A549 (cell line): ENCODE measurements at regions not wholly inside any gene's neighbourhood (a gene's known extent, or its start where the extent isn't known, plus 50 kb on each side); places are given as distances from the start of the nearest gene placed in this dataset.

Experiments
- CEBPB ChIP-seq, 2 experiments: fragments of >200 bp in 1 of 2; sonication (Bioruptor Twin) in 1 of 2; formaldehyde crosslinking in 1 of 2; IDR thresholded peaks; 2 replicates each; pipeline ENCODE4 v1.6.1; 2012 to 2016
- CHD2 ChIP-seq: fragments of 150-350 bp; IDR thresholded peaks from 2 replicates; pipeline ENCODE4 v1.6.1; 2014; ENCODE audit warnings: low read length; ENCODE audit not compliant: partially characterized antibody
- MAFK ChIP-seq: fragments of 450-650 bp; IDR thresholded peaks from 2 replicates; pipeline ENCODE4 v1.6.1; 2014; ENCODE audit not compliant: partially characterized antibody
- NFE2L2 ChIP-seq: fragments of 150-350 bp; conservative IDR thresholded peaks from 2 replicates; pipeline ENCODE4 v1.6.1; 2014; ENCODE audit warnings: low read length
- NR3C1 ChIP-seq: fragments of >200 bp; sonication (Bioruptor Twin); formaldehyde crosslinking; IDR thresholded peaks from 3 replicates; pipeline ENCODE4 v1.6.1; 2017
- POLR2A ChIP-seq: IDR thresholded peaks from 2 replicates; pipeline ENCODE4 v1.6.1; 2012; ENCODE audit warnings: mild to moderate bottlenecking, low read length
- RFX5 ChIP-seq: fragments of 450-650 bp; IDR thresholded peaks from 2 replicates; pipeline ENCODE4 v1.7.1; 2014; ENCODE audit warnings: antibody characterized with exemption, mild to moderate bottlenecking, moderate library complexity
- SMC3 ChIP-seq: fragments of >200 bp; sonication (Bioruptor Twin); formaldehyde crosslinking; IDR thresholded peaks from 3 replicates; pipeline ENCODE4 v1.6.1; 2018; ENCODE audit warnings: inconsistent platforms
- TP53 ChIP-seq: fragments of 250-450 bp; sonication (Bioruptor Pico); IDR thresholded peaks from 2 replicates; pipeline ENCODE4 v1.5.0; 2021; ENCODE audit warnings: mild to moderate bottlenecking, moderate library complexity
- ZC3H11A ChIP-seq: fragments of 450-650 bp; IDR thresholded peaks from 2 replicates; pipeline ENCODE4 v1.6.1; 2014; ENCODE audit warnings: antibody characterized with exemption, mild to moderate bottlenecking
- TF ChIP-seq, protein P1 (sequence below): fragments of >200 bp; sonication (Bioruptor Twin); formaldehyde crosslinking; IDR thresholded peaks from 3 replicates; pipeline ENCODE4 v1.5.1; 2016
- TF ChIP-seq, protein P2 (sequence below): fragments of 200-600 bp; sonication (generic); IDR thresholded peaks from 2 replicates; pipeline ENCODE4 v1.6.1; 2016; ENCODE audit warnings: antibody characterized with exemption, mild to moderate bottlenecking, moderate library complexity

DNA sequence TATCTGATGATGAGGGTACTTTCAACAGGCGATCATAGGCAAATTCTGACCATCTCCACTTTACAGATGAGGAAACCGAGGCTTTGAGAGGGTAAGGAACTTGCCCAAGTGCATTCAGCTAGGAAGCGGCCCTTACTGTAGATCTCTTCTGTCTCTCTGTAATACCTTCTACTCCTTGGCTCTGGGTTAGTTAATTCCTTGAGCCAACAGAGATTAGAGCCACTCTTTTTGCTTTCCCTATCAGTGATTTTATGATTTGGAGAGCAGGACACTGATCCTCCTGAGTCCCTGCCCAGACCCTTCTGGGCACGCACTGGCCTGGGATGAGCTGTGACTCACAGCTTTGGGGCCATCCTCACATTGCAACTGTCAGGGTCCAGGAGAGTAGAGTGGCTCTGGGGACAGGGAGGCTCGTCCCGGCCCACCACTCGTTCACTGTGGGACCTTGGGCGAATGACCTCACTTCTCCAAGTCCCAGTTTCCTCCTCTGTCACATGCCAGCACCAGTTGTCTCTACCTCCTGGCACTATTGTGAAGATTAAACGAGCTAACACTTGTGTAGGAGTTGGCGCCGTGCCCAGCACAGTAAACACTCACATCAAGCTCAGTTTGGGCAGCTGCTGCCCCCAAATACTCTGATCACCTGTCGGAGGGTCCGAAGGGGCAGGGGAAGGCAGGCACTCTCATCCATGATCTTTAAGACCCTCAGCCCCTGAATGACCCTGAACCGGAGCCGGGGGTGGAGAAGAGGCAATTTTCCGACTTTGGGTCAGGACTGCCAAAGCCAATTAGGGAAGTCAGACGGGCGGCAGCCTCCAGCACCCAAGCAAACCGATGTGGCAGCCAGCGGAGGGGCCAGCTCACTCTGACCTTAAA is 235.0 kb downstream of the MIAT start:
- TF ChIP-seq, protein P1, sequence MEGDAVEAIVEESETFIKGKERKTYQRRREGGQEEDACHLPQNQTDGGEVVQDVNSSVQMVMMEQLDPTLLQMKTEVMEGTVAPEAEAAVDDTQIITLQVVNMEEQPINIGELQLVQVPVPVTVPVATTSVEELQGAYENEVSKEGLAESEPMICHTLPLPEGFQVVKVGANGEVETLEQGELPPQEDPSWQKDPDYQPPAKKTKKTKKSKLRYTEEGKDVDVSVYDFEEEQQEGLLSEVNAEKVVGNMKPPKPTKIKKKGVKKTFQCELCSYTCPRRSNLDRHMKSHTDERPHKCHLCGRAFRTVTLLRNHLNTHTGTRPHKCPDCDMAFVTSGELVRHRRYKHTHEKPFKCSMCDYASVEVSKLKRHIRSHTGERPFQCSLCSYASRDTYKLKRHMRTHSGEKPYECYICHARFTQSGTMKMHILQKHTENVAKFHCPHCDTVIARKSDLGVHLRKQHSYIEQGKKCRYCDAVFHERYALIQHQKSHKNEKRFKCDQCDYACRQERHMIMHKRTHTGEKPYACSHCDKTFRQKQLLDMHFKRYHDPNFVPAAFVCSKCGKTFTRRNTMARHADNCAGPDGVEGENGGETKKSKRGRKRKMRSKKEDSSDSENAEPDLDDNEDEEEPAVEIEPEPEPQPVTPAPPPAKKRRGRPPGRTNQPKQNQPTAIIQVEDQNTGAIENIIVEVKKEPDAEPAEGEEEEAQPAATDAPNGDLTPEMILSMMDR = no peak
- TF ChIP-seq POLR2A (no peak), RFX5 (no peak), NFE2L2 (no peak), CEBPB (IDR thresholded peaks at IDR 0.05) (no peak), TP53 (CRISPR knock-in tag) (no peak), MAFK (no peak), SMC3 (no peak), CHD2 (no peak), ZC3H11A (no peak), NR3C1 (no peak)
- TF ChIP-seq, protein P2, sequence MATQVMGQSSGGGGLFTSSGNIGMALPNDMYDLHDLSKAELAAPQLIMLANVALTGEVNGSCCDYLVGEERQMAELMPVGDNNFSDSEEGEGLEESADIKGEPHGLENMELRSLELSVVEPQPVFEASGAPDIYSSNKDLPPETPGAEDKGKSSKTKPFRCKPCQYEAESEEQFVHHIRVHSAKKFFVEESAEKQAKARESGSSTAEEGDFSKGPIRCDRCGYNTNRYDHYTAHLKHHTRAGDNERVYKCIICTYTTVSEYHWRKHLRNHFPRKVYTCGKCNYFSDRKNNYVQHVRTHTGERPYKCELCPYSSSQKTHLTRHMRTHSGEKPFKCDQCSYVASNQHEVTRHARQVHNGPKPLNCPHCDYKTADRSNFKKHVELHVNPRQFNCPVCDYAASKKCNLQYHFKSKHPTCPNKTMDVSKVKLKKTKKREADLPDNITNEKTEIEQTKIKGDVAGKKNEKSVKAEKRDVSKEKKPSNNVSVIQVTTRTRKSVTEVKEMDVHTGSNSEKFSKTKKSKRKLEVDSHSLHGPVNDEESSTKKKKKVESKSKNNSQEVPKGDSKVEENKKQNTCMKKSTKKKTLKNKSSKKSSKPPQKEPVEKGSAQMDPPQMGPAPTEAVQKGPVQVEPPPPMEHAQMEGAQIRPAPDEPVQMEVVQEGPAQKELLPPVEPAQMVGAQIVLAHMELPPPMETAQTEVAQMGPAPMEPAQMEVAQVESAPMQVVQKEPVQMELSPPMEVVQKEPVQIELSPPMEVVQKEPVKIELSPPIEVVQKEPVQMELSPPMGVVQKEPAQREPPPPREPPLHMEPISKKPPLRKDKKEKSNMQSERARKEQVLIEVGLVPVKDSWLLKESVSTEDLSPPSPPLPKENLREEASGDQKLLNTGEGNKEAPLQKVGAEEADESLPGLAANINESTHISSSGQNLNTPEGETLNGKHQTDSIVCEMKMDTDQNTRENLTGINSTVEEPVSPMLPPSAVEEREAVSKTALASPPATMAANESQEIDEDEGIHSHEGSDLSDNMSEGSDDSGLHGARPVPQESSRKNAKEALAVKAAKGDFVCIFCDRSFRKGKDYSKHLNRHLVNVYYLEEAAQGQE = no peak
